ENCODE measurements at regions not wholly inside any gene's neighbourhood (a gene's known extent, or its start where the extent isn't known, plus 50 kb on each side); places are given as distances from the start of the nearest gene placed in this dataset.

DNA sequence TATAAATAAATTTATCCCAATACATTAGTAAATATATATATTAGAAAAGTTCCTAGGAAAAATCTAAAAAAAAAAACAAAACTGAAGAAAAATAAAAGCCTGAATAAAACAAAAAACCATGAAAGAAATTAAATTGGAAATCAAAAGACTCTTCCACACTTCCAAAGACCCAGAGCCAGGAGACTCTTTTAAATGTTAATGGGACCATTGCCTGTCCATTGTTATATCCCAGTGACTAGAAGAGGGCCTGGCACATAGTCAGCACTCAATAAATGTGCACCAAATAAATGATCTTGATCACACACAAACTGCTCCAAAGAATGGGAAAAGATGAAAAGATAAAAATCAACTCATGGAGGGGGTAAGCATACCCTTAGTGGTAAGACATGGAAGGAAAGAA, 51.3 kb upstream of the CLDN18 start:
- no peak for DNase-seq (ENCODE audit: low read depth in 2 of 3, low spot score in 2 of 3)
